ENCODE measurements at regions not wholly inside any gene's neighbourhood (a gene's known extent, or its start where the extent isn't known, plus 50 kb on each side); places are given as distances from the start of the nearest gene placed in this dataset.

GRCh38 chr20:40962733-40963504 lies 65.7 kb upstream of the TOP1 start:
- no peaks in the 10 kb centered on the region for H4K20me1 ChIP-seq (replicated peaks; ENCODE audit: control insufficient read depth, extremely low read depth, insufficient read depth, low read length)
- H3K9me1 ChIP-seq (replicated peaks; ENCODE audit: control insufficient read depth, extremely low read depth, insufficient read depth, low read length): no peaks in the 10 kb centered on the region
- H3K79me2 ChIP-seq (ENCODE audit: control insufficient read depth, insufficient read depth, low read length): no peaks in the 10 kb centered on the region
- H3K27me3 ChIP-seq (ENCODE audit: control insufficient read depth in 2 of 2, insufficient read depth in 2 of 2, low read length in 2 of 2): no peaks in the 10 kb centered on the region
- H3K4me3 ChIP-seq (replicated peaks in 1 of 3; ENCODE audit: insufficient read depth in 1 of 3, low read depth in 1 of 3, low read length in 3 of 3): no peak overlapping the region
- BruUV-seq (replicated peaks): no TSS peak
- TF ChIP-seq FOS (IDR thresholded peaks at IDR 0.05; ENCODE audit: borderline replicate concordance, insufficient read depth, low read length) (no peak), CTCF (IDR thresholded peaks at IDR 0.05; ENCODE audit: extremely low read depth in 1 of 2, insufficient read depth in 1 of 2, low read depth in 1 of 2, low read length in 2 of 2) (peak; percentile 78 to 82)
- H3K9ac ChIP-seq (replicated peaks; ENCODE audit: extremely low read depth, insufficient read depth, low read length): no peak overlapping the region
- intact Hi-C loops (cut with micrococcal nuclease) (loop anchor here (1.0 to 2.0 kb wide), 6 partner anchors 166 to 1851 kb away; no protein-coding TSS in a partner anchor), dilution Hi-C loops (cut with MboI; ENCODE audit: extremely low pct_ligation_motif_present, low sequenced_read_pairs) (no loop called here)
- H2AFZ ChIP-seq (ENCODE audit: low read depth, low read length): peak overlapping the region; percentile 19
- peak; percentile 62 for DNase-seq (ENCODE audit: low read depth, low spot score)
- peak; percentile 92 for FAIRE-seq
- POLR2A ChIA-PET: no interaction called here
- H3K36me3 ChIP-seq (ENCODE audit: control insufficient read depth in 2 of 2, extremely low read depth in 1 of 2, insufficient read depth in 2 of 2, low read length in 2 of 2): no peaks in the 10 kb centered on the region
- H3K9me3 ChIP-seq (replicated peaks; ENCODE audit: control insufficient read depth, insufficient read depth, low read length): no peaks in the 10 kb centered on the region
- H3K4me1 ChIP-seq (ENCODE audit: control insufficient read depth, extremely low read depth, insufficient read depth, low read length): no peaks in the 10 kb centered on the region
- H3K4me2 ChIP-seq (ENCODE audit: insufficient read depth, low read length): no peak overlapping the region
- CTCF ChIA-PET: interaction anchor here (0.6 to 5.6 kb wide), 59 partner anchors 10 to 1913 kb away, joined by 3 to 207 read pairs (median 4); partner anchors contain the start of gene MAFB
- H3K27ac ChIP-seq (ENCODE audit: insufficient read depth, low read depth, low read length): no peak overlapping the region

DNA sequence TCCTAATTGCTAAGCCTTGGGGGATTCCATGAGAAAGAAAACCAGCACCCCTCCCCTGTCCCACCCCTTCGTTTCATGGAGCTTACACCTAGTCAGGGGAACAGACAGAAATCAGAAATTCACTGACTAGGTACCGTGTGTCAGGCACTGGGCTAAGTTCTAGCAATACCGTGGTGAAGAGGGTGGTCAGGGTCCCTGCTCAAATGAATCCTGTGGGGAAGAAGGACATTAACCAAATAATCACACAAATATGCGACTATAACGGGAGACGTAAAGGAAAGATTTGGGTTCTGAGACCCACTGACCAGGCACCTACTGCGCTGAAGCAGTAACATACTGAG lies 65.1 kb upstream of the TOP1 start:
- H3K4me2 ChIP-seq (ENCODE audit: insufficient read depth, low read length): no peak overlapping the region
- POLR2A ChIA-PET: no interaction called here
- no peaks in the 10 kb centered on the region for H3K36me3 ChIP-seq (ENCODE audit: control insufficient read depth in 2 of 2, extremely low read depth in 1 of 2, insufficient read depth in 2 of 2, low read length in 2 of 2)
- intact Hi-C loops (cut with micrococcal nuclease) (loop anchor here (1.0 to 2.0 kb wide), 6 partner anchors 166 to 1851 kb away; no protein-coding TSS in a partner anchor), dilution Hi-C loops (cut with MboI; ENCODE audit: extremely low pct_ligation_motif_present, low sequenced_read_pairs) (no loop called here)
- no peak overlapping the region for H3K9ac ChIP-seq (replicated peaks; ENCODE audit: extremely low read depth, insufficient read depth, low read length)
- no peak overlapping the region for H2AFZ ChIP-seq (ENCODE audit: low read depth, low read length)
- no peaks in the 10 kb centered on the region for H3K27me3 ChIP-seq (ENCODE audit: control insufficient read depth in 2 of 2, insufficient read depth in 2 of 2, low read length in 2 of 2)
- no peaks in the 10 kb centered on the region for H4K20me1 ChIP-seq (replicated peaks; ENCODE audit: control insufficient read depth, extremely low read depth, insufficient read depth, low read length)
- H3K9me1 ChIP-seq (replicated peaks; ENCODE audit: control insufficient read depth, extremely low read depth, insufficient read depth, low read length): no peaks in the 10 kb centered on the region
- no peaks in the 10 kb centered on the region for H3K4me1 ChIP-seq (ENCODE audit: control insufficient read depth, extremely low read depth, insufficient read depth, low read length)
- CTCF ChIA-PET: interaction anchor here (0.6 to 5.6 kb wide), 45 partner anchors 9 to 1914 kb away, joined by 3 to 207 read pairs (median 6); partner anchors contain the start of gene MAFB
- no peak for DNase-seq (ENCODE audit: low read depth, low spot score)
- no peaks in the 10 kb centered on the region for H3K79me2 ChIP-seq (ENCODE audit: control insufficient read depth, insufficient read depth, low read length)
- peak; percentile 48 for FAIRE-seq
- BruUV-seq (replicated peaks): no TSS peak
- H3K9me3 ChIP-seq (replicated peaks; ENCODE audit: control insufficient read depth, insufficient read depth, low read length): no peaks in the 10 kb centered on the region
- H3K27ac ChIP-seq (ENCODE audit: insufficient read depth, low read depth, low read length): no peak overlapping the region
- TF ChIP-seq MYC (IDR thresholded peaks at IDR 0.05; ENCODE audit: low read depth, low read length) (no peak), EZH2 (IDR thresholded peaks at IDR 0.05; ENCODE audit: borderline replicate concordance, low read depth, low read length, severe bottlenecking) (no peak), CTCF (IDR thresholded peaks at IDR 0.05; ENCODE audit: extremely low read depth in 1 of 2, insufficient read depth in 1 of 2, low read depth in 1 of 2, low read length in 2 of 2) (no peak), FOS (IDR thresholded peaks at IDR 0.05; ENCODE audit: borderline replicate concordance, insufficient read depth, low read length) (no peak), POLR2A (IDR thresholded peaks at IDR 0.05; ENCODE audit: low read depth, low read length) (no peak), JUN (IDR thresholded peaks at IDR 0.05; ENCODE audit: borderline replicate concordance, insufficient read depth, insufficient read length, low read depth) (no peak), GATA2 (IDR thresholded peaks at IDR 0.05; ENCODE audit: insufficient read depth, insufficient read length, low read depth, low read length) (no peak), POLR2AphosphoS5 (IDR thresholded peaks at IDR 0.05; ENCODE audit: insufficient read depth, low read depth, low read length) (no peak)
- TF ChIP-seq, protein P1, sequence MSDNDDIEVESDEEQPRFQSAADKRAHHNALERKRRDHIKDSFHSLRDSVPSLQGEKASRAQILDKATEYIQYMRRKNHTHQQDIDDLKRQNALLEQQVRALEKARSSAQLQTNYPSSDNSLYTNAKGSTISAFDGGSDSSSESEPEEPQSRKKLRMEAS (IDR thresholded peaks at IDR 0.05; ENCODE audit: insufficient read depth, insufficient read length): no peak
- H3K4me3 ChIP-seq (replicated peaks in 1 of 3; ENCODE audit: insufficient read depth in 1 of 3, low read depth in 1 of 3, low read length in 3 of 3): no peak overlapping the region
